Skin of body (tissue), 1 donor: ENCODE measurements at regions not wholly inside any gene's neighbourhood (a gene's known extent, or its start where the extent isn't known, plus 50 kb on each side); places are given as distances from the start of the nearest gene placed in this dataset.
"Not testable (repeated sequence)": the region's sequence is repeated elsewhere in the genome, so short reads cannot be mapped to it uniquely, and the experiment has no call there.

Experiments
- DNase-seq: peaks from one replicate; lab custom pipeline; 2025; lab: John Stamatoyannopoulos, UW

DNA sequence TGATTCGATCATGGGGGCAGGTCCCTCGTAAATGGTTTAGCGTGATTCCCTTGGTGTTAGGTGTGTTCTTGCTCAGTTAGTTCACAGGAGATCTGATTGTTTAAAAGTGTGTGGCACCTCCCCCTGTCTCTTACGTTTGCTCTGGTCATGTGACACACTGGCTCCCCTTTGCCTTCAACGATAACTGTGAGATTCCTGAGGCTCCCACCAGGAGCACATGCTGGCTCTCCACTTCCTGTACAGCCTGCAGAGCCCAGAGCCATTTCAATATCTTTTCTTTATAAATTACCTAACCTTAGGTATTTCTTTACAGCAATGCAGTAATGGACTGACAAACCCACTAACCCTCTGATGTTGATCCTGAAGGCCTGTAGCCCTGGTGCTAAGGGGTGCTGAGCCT lies 141.9 kb downstream of the FCRL5 start:
- DNase-seq = no peak

- DNase-seq = no peak
Observed at GRCh38 chr1:157409927-157410326, 142.4 kb downstream of the FCRL5 start.

- DNase-seq = no peak
Observed at GRCh38 chr1:157407917-157408525, 144.3 kb downstream of the FCRL5 start.

- DNase-seq = no peak
Observed at GRCh38 chr1:157407367-157407766, 144.9 kb downstream of the FCRL5 start.

DNA sequence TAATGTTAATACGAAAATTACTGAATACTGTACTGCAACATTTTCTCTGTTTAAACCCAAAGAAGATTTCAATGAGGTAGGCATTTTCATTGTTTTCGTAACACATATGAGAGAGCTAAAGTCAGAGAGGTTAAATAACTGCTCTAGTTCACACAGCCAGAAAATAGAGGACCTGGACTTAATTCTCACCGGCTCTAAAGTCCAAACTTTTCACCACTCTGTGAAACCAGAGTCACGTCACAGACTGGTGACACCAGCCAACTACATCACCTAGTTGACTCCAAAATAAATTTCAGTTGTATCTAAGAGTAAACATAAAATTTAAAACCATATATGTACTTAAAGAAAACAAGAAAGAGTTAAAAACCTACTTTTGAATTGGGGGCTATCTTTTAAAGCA lies 146.7 kb downstream of the FCRL5 start:
- no peak for DNase-seq

GRCh38 chr1:157404614-157405013 lies 147.7 kb downstream of the FCRL5 start:
- no peak for DNase-seq

DNA sequence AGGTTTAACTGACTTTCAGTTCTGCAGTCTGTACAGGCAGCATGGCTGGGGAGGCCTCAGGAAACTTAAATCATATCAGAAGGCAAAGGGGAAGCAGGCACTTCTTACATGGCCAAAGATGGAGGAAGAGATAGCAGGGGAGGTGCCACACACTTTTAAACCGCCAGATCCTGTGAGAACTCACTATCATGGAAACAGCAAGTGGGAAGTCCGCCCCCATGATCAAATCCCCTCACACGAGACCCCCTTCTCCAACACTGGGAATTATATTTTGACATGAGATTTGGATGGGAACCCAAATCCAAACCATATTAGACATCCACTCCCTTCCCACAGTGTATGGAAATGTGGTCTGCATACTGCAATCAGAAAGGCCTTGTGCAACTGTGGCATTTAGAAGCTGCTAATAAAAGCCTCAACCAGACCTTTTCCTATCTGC lies 148.2 kb downstream of the FCRL5 start:
- DNase-seq = peak; percentile 17

DNA sequence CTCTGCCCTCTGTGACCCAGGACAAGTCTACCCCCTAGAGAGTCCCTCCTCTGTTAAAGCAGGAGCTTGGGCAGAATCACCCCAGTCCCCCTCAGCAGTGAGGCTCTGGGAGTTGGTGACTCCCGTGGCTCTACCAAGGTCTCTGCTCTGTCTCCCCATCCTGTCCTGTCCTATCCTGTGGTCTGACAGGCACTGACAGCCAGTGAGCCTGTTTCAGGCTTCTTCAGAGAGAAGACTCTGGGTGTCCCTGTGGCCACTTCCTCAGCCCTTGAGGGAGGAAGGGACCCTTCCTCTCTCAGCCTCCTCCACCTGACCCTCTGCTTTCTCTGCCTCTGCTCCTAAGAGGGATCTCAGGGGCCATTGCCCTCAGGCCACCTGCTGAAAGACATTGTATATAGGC lies 148.7 kb downstream of the FCRL5 start:
- no peak for DNase-seq

DNA sequence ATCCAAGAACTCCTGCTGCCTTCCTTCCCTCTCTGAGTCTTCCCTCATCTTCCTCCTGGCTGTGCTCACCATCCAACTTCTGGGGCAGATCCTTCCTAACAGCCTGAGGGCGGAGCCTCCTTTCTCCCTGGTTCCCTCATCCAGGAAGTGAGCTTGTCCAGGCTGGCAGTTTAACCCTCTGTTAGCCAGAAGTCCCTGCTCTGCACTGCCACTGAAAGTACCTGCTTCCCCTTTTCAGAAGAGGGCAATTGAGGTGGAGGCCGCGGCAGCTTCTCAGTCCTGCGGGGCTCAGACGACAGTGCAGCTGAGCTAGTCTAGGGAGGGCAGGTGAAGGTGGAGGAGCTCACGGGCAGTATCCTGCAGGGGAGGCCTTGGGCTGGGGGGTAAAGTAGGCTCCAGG lies 149.1 kb downstream of the FCRL5 start:
- no peak for DNase-seq

GRCh38 chr1:157400766-157401165 lies 151.5 kb downstream of the FCRL5 start:
- DNase-seq = no peak

DNA sequence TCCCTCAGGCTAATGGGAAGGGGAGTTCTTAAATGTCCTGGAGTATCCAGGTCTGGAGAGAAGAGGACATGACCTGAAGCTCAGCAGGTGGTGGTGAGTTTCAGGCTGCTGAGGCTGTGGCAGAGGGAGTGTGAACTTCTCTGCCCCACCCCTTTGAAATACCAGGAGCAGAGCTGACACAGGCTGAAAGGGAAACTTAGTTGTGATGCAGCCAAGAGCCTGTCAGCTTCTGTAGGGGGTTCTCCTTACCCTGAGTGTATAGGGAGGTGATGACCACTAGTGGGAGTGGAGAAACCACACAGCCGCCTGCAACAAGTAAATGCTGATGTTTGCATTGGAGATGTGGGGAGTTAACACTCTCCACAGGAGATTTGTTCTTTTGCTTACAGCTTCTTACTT lies 152.3 kb downstream of the FCRL5 start:
- DNase-seq = no peak

GRCh38 chr1:157399343-157399983 lies 152.9 kb downstream of the FCRL5 start:
- no peak for DNase-seq

DNA sequence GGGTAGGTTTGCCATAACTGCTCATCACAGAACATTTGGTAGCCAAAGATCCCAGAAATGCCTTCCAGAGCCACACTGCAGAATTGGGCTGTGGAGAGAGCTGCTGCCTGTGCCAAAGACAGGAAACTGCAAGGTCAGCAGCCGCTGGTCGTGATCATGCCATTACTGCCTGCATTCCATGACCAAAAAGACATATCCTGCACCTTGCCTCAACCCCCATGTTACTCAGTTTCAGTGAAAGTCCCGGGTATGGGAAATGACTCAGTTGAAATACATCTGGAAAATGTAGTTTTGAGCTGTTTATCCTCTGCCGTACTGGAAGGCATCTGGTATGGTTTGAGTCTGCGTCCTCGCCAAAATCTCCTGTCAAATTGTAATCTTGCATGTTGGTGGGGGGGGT lies 161.7 kb downstream of the FCRL5 start:
- peak; percentile 8 for DNase-seq

- no peak for DNase-seq
Observed at GRCh38 chr1:157388057-157388456, 164.3 kb downstream of the FCRL5 start.

- no peak for DNase-seq
Observed at GRCh38 chr1:157384258-157384657, 168.1 kb downstream of the FCRL5 start.

DNA sequence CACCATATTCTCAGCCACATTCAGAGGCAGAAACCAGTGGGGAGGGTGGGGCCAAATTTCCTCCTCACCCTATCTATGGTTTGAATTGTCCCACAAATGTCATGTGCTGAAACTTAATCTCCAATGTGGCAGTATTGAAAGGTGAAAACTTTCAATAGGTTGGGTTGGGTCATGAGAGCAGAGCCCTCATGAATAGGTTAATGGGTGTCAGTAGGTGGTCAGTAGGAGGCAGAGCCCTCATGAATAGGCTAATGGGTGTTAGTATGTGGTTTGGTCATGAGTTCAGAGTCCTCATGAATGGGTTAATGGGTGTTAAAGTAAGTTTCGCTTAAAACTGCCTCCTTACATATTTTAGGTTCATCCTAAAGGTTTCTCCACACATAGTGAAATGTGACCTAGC lies 170.0 kb downstream of the FCRL5 start:
- no peak for DNase-seq

- no peak for DNase-seq
Observed at GRCh38 chr1:157380523-157380922, 171.8 kb downstream of the FCRL5 start.

GRCh38 chr1:157377280-157377713 lies 175.0 kb downstream of the FCRL5 start:
- not testable (repeated sequence) for DNase-seq

DNA sequence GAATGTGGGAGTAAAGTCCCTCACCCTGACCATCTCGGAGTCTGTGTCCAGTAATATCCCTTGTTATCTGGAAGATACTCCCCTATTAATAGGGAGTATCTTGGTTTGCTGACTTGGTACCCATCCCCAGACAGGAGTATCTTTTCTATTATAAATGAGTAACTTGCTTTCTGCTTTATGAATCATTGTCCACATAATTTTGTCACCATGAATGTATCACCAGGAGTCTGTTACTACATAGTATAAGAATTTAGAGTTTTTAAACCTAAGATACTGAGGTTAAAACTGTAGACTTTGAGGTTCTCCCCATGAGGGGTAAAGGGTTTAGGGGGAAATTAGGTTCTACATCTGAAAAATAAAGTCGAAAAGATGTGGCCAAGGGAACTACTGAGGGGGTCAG lies 175.6 kb downstream of the FCRL5 start:
- DNase-seq = no peak

- not testable (repeated sequence) for DNase-seq
Observed at GRCh38 chr1:157372311-157372710, 180.0 kb downstream of the FCRL5 start.

DNA sequence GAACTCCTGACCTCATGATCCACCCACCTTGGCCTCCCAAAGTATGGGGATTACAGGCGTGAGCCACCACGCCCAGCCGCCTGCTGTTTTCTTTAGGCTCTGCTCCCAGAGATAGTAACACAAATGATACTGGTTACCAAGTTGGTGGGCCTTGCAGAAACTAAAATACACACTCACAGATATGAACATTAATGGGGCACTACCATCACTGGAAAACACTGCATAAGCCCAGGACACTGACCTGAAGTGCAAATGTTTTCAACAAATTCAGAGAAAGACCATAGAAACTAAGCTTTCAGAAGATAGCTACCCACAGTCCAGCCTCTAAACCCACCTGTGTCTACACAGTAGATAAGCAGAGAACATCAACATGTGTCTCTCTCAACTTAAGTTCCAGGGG lies 180.5 kb downstream of the FCRL5 start:
- DNase-seq = no peak

- DNase-seq = no peak
Observed at GRCh38 chr1:157371221-157371620, 181.1 kb downstream of the FCRL5 start.

GRCh38 chr1:157370698-157371097 lies 181.6 kb downstream of the FCRL5 start:
- no peak for DNase-seq
